ENCODE measurements at regions not wholly inside any gene's neighbourhood (a gene's known extent, or its start where the extent isn't known, plus 50 kb on each side); places are given as distances from the start of the nearest gene placed in this dataset.

GRCh38 chr5:63648376-63648775 lies 313.9 kb downstream of the HTR1A start:
- BruUV-seq (replicated peaks) = no TSS peak
- Histone ChIP-seq H3K4me3 (ENCODE audit: low read depth, low read length) (no peak overlapping the region), H3K9me3 (no peaks in the 10 kb centered on the region), H3K36me3 (ENCODE audit: control insufficient read depth, insufficient read depth, low read length) (no peaks in the 10 kb centered on the region), H3K4me1 (no peaks in the 10 kb centered on the region), H3K27me3 (replicated peaks; ENCODE audit: control insufficient read depth, insufficient read depth, low read length) (no peaks in the 10 kb centered on the region)
- no peaks in the 10 kb centered on the region for H3K27me3 Mint-ChIP-seq (ENCODE audit: insufficient read depth, unreplicated experiment)
- TF ChIP-seq CTCF (IDR thresholded peaks at IDR 0.05; ENCODE audit: insufficient read depth in 1 of 2, low read depth in 1 of 2, low read length in 1 of 2, severe bottlenecking in 1 of 2, unreplicated experiment in 1 of 2) = peak in 1 of 2 experiments; percentile 23
- no peaks in the 10 kb centered on the region for H3K4me1 Mint-ChIP-seq (ENCODE audit: low read depth, unreplicated experiment)
- H3K4me3 Mint-ChIP-seq (ENCODE audit: unreplicated experiment) = no peak overlapping the region
- intact Hi-C loops (cut with micrococcal nuclease; ENCODE audit: unreplicated experiment) = no loop called here
- H3K36me3 Mint-ChIP-seq (ENCODE audit: insufficient read depth, unreplicated experiment) = no peaks in the 10 kb centered on the region
- H3K9me3 Mint-ChIP-seq (ENCODE audit: unreplicated experiment) = no peaks in the 10 kb centered on the region
- no peak overlapping the region for H3K27ac Mint-ChIP-seq (ENCODE audit: unreplicated experiment)
- ChIA-PET POLR2A (no interaction called here), CTCF (no interaction called here)
- DNase-seq = no peak

- BruUV-seq (replicated peaks) = no TSS peak
- DNase-seq = no peak
- Histone ChIP-seq H3K36me3 (ENCODE audit: control insufficient read depth, insufficient read depth, low read length) (no peaks in the 10 kb centered on the region), H3K4me1 (no peaks in the 10 kb centered on the region), H3K4me3 (ENCODE audit: low read depth, low read length) (no peak overlapping the region), H3K9me3 (no peaks in the 10 kb centered on the region), H3K27me3 (replicated peaks; ENCODE audit: control insufficient read depth, insufficient read depth, low read length) (no peaks in the 10 kb centered on the region)
- no peak overlapping the region for H3K4me3 Mint-ChIP-seq (ENCODE audit: unreplicated experiment)
- no peak for TF ChIP-seq CTCF (IDR thresholded peaks at IDR 0.05; ENCODE audit: insufficient read depth in 1 of 2, low read depth in 1 of 2, low read length in 1 of 2, severe bottlenecking in 1 of 2, unreplicated experiment in 1 of 2)
- intact Hi-C loops (cut with micrococcal nuclease; ENCODE audit: unreplicated experiment) = no loop called here
- H3K9me3 Mint-ChIP-seq (ENCODE audit: unreplicated experiment) = no peaks in the 10 kb centered on the region
- no peak overlapping the region for H3K27ac Mint-ChIP-seq (ENCODE audit: unreplicated experiment)
- H3K27me3 Mint-ChIP-seq (ENCODE audit: insufficient read depth, unreplicated experiment) = no peaks in the 10 kb centered on the region
- ChIA-PET CTCF (no interaction called here), POLR2A (no interaction called here)
- H3K36me3 Mint-ChIP-seq (ENCODE audit: insufficient read depth, unreplicated experiment) = no peaks in the 10 kb centered on the region
- no peaks in the 10 kb centered on the region for H3K4me1 Mint-ChIP-seq (ENCODE audit: low read depth, unreplicated experiment)
Observed at GRCh38 chr5:63629951-63630630, 332.2 kb downstream of the HTR1A start.

GRCh38 chr5:63613442-63613841 lies 348.8 kb downstream of the HTR1A start:
- H3K4me1 Mint-ChIP-seq (ENCODE audit: low read depth, unreplicated experiment) = peaks cover 6% of the 10 kb centered on the region
- no peak overlapping the region for H3K4me3 Mint-ChIP-seq (ENCODE audit: unreplicated experiment)
- no peak overlapping the region for H3K27ac Mint-ChIP-seq (ENCODE audit: unreplicated experiment)
- POLR2A ChIA-PET = no interaction called here
- Histone ChIP-seq H3K4me1 (0 out of 2 replicates have a peak, but pooled peaks cover 7% of the 10 kb centered on the region), H3K36me3 (ENCODE audit: control insufficient read depth, insufficient read depth, low read length) (no peaks in the 10 kb centered on the region), H3K9me3 (no peaks in the 10 kb centered on the region), H3K27me3 (replicated peaks; ENCODE audit: control insufficient read depth, insufficient read depth, low read length) (no peaks in the 10 kb centered on the region), H3K4me3 (ENCODE audit: low read depth, low read length) (no peak overlapping the region)
- no peaks in the 10 kb centered on the region for H3K27me3 Mint-ChIP-seq (ENCODE audit: insufficient read depth, unreplicated experiment)
- BruUV-seq (replicated peaks) = no TSS peak
- H3K9me3 Mint-ChIP-seq (ENCODE audit: unreplicated experiment) = no peaks in the 10 kb centered on the region
- no peak for TF ChIP-seq CTCF (IDR thresholded peaks at IDR 0.05; ENCODE audit: insufficient read depth in 1 of 2, low read depth in 1 of 2, low read length in 1 of 2, severe bottlenecking in 1 of 2, unreplicated experiment in 1 of 2)
- intact Hi-C loops (cut with micrococcal nuclease; ENCODE audit: unreplicated experiment) = no loop called here
- DNase-seq = no peak
- CTCF ChIA-PET = no interaction called here
- H3K36me3 Mint-ChIP-seq (ENCODE audit: insufficient read depth, unreplicated experiment) = no peaks in the 10 kb centered on the region
